IPS-NIHi11 (cell line): ENCODE measurements at regions not wholly inside any gene's neighbourhood (a gene's known extent, or its start where the extent isn't known, plus 50 kb on each side); places are given as distances from the start of the nearest gene placed in this dataset.
"Not testable (repeated sequence)": the region's sequence is repeated elsewhere in the genome, so short reads cannot be mapped to it uniquely, and the experiment has no call there.

Source experiments
- DNase-seq: peaks from one replicate; pipeline ENCODE4 v3.0.0; 2012; ENCODE audit warnings: mixed read lengths, low spot score

DNA sequence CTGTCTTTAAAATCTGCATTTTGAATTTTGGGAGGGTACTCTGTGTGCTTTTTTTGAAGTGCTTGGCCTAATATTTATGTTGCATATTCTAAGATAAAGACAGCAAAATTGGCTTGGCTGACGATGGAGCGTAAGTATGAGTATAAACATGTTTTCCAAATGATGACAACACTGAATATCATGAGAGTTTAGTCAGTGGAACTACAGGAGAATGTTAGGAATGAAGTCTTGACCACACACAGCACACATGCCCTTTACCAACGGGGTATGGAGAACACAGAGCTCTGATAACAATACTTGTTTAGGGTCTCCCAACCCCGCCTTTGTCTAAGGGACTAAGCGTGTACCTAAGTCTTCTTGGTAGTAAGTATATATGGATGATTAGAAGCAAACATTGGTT, 253.9 kb upstream of the FZD8 start:
- DNase-seq: no peak

DNA sequence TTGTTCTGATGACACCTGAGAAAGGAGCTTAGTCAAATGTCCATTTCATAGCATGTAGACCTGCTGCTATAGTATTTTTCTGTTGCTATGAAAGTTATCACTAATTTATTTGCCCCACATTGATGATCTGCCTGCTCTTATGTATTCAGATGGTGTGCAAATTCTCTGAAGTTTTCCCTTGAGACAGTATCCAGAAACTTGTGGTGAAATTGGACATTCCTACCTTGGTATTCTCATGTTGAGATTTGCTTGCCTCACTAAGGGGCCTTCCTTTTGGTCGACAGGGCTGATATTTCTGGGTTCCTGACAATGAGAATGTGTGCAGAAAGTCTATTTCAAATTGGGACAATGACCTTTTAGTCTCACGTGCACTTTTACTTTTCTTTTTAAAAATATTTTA, 253.2 kb upstream of the FZD8 start:
- no peak for DNase-seq

DNA sequence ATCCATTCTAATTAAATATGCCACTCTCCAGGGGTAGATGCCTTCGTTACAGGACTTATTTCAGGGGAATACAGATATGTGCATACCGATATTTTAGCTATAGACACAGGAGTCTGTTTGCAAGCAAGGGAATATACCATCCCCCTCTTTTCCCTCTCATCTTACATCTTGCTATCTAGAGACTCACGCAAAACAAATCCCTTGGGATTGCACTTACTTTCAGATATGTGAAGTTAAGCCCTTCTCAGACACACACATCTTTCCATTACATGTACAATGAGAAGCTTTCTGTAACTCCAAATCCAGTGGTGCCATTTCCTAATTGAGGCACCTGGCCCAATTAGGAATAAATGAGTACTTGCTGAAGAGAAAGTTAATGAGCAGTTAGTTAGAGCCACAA, 250.4 kb upstream of the FZD8 start:
- no peak for DNase-seq

DNA sequence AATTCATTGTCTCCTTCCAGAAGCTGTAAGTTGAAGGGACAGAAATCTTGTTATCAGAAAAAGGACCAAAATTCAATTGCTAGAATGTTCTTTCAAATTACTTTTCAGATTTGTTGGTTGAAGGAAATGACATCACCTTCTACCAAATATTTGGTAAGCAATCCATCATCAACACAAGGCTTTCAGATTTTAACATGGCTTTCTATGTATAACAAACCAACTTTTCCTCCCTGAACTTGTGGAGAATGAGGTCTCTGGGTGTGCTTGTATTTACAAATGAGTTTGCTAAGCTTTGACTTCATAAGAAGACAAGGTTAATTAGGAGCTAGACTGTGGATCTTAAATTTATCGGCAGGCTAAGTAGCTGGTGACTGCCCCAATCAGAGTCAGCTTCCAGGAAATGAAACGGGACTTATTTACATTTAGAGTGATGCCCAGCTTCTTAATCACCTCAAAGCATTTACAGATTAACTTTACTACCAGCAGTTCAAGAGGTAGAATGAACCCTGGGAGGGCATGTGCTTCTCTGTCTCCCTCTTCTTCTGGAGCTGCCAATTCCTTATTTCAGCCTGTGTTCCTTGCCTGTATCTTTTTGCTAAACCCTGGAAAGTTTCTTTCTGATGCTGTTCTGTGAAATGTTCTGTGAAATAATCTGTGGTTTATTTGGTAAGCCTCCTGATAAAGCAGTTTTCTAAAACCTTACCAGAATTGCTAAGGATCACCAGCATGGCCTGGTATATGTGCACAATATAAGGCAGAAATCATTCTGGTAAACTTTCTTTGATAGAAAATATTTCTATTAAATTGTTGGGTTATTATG, 248.8 kb upstream of the FZD8 start:
- no peak for DNase-seq

DNA sequence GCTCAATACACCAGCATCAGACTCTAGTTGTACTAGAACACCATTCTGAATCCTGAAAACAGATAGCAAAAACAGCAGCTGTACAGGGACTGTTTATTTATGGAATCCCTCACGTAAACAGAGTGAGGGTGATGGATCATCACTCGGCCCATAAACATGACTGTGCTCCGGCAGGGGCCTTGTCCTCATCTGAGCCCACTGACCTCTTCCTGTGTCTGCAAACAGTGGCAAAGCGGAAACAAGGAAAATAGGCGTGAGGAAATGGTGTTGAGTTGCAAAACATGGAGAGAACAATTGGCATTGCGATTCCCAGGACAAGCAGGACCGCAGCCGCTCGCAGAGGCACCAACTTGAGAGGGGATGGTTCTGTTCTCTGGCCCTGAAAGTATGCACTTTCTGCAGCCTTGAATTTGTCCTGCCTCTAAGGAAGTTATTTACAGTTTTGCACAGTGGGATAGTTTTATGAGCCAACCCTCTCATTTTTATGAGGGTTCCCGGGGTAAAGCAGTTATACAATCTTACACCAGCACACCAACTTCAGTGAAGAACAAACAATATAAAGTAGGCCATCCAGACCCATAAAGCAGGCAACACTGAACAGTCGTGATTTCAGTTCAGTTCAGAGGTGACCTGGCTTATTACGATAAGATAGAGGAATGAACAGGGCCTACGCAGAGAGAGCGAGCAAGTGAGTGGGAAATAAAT, 248.0 kb upstream of the FZD8 start:
- DNase-seq: no peak

DNA sequence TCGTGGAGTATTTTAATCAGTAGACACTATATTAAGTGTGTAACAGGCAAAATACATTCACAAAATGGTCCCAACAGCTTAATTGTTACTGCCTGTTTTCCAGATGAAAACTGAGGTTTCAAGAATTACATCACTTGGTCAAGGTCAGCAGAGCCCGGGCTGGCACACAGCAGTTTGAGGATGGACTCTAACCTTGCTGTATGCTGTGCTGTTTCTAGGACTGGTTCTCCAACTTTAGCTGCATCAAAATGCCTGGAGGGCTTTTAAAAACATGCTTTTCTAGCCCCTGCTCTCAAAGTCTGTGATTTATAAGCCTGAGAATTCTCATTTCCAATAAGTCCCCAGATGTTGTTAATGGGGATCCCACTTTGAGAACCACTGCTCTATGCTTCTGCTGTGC, 247.1 kb upstream of the FZD8 start:
- DNase-seq: no peak

DNA sequence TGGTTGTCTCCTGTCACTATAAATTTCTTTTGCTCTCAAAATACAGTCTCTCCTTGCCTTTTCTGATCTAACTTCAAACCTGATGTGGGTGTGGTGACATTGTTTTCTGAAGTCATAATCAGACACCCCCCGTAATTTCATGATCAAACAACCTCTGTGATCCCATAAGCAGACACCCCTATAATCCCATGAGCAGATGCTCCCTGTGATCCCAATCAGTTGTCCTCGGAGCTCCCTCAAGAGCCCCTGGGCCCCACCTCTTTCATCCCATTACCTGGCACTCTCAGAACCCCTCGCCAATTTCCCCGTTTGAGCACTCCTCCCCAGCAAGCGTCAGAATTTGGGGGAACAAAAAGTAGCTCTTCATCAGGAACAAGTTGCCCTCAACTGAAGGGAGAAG, 246.3 kb upstream of the FZD8 start:
- no peak for DNase-seq

DNA sequence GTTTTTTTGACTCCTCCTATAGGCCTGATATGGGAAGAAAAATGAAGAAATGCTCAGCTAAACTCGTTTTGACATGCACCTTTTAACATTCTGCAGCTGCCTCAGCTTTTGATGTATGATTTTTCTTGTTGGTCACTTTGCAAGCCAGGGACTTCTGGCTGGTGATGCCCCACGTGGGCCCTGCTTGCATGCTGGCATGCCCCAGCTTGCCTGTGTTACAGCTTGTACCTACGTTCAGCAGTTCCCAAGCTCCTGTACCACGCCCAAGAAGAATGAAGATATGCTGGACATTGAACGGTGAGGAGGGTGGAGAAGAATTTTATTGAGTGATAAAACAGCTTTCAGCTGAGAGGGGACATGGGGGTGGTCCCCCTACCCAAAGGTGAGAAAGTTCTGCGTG, 245.6 kb upstream of the FZD8 start:
- DNase-seq: no peak

DNA sequence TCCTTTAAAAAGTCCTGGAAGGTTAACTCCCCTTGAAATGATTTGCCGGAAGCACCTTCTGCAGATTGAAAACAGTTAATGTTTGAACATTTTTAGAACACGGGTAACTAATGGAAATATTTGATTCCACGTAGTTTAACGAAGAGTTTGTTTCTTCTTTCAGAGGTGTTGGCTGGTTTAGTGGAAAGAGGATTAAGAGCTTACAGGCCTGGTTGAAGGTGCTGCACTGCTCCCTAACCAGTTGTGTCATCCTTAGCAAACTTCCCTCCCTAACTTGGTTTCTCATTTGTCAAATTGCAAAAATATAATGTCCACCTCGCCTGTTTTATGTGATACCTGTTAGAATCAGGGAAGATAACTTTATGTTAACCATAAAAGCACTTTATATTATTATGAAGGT, 243.0 kb upstream of the FZD8 start:
- no peak for DNase-seq

DNA sequence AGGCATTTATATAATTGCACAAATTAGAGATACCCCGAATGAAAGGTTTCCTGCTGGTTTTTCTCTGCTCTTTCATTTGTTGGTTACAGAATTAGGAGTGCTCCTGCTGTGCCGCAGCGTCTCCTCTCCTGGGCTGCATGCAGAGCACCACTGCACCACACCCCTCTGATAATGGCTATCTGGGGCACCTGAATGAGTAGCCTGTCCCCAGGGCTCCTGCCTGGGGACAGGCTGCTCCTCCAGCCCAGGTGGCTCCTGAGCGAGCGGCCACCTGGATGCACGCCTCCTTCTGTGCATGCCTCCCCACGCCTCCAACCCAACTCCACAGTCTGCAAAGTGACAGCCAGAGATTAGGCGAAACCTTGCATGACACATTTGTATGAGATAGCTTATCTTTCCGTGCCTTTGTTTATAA, 242.6 kb upstream of the FZD8 start:
- peak; percentile 23 for DNase-seq

DNA sequence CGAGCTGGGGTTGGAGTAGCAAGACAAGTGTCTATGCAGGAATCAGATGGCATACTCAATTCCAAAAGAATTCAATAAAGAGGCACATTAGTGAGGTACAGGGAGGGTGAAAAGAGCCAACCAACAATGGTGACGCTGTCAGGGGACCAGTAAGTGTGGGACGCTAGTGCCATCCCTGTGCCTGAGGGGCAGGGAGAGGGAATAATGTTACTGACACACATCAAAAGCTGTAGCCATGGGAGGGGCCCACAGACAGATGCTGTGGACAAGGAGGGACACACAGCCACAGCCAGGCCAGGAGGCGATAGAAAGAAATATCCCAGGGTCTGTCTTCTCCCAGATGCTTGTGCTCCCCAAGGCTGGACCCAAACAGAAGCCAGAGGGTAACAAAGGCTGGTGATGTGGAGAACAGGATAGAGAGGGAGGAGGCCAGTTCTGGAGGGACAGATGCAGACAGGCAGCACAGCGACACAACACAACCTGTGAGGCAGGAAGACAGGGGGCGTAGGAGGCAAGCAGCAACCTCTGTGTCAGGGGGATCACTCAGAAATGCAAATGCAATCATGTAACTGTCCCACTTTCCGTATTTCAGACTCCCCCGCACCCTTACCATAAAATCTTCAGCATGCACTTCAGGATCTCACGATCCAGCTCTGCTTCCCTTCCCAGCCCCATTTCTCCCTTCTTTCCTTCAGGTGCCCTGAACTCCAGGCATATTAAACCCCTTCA, 240.5 kb upstream of the FZD8 start:
- peak; percentile 43 for DNase-seq

DNA sequence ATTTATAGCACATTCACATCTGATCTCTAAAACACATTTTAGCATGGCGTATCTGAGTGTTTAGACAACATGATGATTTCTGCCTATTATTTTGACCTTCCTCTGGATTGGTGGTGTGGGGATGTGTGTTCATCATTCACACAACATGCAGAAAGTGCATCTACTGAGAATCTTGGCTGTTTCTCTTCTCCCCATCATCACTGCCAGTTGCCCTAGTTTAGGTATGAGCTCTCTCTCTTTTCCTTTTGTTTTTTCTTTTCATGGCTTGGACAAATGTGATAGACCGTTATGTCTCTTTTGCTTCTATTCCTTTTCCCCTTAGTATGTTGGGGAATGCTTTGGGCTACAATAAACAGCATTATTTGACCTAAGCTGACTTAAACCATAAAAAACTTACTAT, 239.2 kb upstream of the FZD8 start:
- no peak for DNase-seq

DNA sequence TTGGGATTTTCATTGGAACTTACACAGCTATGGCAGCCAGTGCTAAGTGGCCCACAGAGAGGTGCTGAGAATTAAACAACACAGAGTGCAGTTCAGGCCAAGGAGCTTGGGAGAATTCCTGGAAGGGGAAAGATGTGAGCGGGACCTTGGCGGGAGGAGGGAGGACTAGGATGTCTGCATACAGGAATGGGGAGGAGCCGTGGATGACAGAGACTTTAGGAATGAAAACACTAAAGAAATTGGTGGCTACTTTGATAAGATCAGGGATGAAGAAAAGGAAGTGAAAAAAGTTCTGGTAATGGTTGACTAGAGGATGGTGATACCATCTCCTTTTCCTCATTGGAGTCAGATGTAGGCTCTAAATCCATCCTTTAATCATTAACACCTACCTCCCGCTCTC, 234.2 kb upstream of the FZD8 start:
- no peak for DNase-seq

DNA sequence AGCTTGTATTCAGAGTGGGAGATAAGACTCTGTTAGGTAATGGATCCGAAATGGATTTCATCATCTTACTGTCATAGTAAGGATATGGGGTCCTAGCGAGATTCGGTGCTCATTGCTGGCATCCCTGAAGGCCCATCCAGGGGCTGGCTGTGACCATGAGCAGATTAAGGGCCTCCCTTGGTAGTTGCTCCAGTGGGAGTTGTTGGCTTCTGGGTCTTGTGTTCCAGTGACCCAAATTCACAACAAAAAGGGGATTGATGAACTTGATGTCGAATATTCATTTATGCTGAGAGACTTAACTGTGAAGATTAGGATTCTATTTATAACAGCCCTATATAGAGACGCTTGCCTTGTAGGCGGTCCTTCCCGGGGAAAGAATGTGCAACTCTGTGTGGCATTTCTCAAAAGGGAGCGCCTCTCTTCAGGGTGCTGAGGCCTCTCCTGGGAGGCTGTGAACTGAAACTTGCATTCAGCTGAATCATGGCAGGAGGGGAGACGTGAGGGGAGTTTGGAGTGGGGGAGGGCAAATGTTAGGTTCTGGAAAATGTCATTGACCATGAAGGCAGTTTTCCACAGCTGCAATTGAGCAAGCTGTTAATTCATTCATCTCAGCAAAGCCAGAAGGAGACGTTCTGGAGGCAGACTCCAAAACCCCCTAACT, 233.1 kb upstream of the FZD8 start:
- no peak for DNase-seq

DNA sequence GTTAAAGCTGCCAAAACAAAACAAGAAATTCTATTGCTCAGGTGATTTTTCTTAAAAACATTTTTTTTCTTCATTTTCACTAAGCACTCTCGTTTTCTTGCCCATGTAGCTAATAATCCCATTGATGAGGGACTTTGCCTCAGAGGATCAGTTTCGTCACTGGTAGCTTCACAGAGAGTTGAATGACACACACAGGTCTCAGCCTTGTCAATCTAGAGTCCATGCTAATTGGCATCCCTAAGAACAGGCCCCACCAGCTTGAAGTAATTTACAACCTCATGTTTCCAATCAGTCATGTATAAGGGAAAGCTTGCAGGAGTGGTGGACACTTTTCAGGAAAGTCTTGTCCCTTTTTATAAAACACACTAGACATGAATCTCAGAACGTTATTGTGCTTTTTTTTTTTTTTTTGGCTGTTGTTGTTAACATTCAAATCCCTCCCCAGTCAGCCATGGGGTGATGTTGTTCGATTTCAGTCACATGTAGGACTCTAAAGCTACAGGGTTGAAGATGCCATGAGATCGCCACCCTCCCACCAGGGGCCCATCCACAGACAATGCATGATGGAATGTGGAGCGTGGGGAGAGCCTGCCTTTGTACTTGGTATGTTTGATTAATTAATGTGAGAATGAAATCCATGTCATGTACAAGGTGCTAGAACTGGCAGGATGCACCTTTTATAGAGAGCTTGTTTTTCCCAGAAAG, 232.4 kb upstream of the FZD8 start:
- no peak for DNase-seq

DNA sequence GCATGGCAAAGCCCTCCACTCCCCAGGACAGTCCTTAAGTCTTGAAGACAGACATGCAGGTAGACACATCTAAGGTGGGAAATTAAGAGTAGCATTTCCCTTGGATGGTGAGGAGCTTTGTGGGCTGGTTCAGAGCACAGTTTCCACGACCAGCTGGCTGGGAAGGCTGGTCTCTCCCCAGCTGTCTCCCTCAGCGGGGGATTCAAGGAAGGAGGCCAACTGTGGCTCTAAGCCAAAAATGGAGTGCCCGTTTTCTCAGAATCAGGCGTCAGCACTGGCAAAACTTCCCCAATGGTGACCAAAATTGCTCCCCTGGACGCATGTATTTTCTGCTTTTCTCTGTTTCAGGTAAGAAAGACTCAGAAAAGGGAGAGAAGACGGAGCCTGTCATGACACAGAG, 230.6 kb upstream of the FZD8 start:
- DNase-seq: no peak

DNA sequence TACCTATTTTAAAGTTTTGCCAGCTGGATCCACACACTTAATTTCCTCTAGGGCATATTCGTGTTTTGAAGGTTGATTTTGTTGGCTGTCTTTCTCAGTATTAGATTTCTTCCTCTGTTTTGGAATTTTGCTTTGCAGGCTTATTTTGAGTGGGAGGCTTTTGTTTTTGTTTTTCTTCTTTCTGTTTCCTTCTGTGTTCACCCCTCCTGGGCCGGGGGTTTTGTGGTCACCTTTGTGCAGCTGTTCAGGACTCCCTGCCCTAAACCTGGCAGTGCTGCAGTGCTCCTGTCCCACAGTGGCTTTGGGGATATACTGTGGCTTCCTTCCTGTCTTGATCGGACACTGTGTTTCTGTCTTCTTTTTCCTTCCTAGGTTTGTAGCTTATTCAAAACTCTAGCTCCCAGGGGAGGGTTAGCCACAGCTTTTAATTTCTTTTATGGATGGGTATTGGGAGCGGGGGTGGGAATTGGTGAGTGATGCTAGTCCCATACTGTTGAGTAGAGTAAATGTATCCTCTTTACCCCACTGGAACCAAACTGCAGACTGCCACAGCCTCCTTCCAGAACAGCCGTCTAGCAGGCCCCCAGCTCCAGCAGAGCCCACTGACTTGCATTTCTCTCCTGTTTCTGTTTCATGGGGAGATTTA, 228.7 kb upstream of the FZD8 start:
- no peak for DNase-seq

DNA sequence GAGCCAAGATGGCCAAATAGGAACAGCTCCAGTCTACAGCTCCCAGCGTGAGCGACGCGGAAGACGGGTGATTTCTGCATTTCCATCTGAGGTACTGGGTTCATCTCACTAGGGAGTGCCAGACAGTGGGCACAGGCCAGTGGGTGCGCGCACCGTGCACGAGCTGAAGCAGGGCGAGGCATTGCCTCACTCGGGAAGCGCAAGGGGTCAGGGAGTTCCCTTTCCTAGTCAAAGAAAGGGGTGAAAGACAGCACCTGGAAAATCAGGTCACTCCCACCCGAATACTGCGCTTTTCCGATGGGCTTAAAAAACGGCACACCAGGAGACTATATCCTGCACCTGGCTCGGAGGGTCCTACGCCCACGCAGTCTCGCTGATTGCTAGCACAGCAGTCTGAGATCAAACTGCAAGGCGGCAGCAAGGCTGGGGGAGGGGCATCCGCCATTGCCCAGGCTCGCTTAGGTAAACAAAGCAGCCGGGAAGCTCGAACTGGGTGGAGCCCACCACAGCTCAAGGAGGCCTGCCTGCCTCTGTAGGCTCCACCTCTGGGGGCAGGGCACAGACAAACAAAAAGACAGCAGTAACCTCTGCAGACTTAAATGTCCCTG, 216.7 kb upstream of the FZD8 start:
- not testable (repeated sequence) for DNase-seq

DNA sequence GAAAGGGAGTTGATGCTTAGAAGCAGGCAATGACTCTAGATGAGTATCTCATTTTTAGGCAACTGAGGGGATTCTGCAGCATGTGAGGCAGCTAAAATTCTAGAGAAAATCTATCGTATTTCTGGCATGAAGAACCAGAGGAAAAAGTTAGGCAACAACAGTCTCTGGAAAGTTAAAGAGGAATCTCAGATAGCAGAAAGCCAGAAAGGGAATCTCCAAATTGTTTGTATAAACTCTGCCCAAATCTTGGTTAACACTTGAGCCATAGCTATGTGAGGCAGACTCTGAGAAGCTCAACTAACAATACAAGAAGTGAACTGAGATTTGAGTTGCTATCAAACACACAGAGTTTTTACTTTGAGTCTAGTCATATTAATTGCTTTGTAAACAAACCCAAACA, 215.8 kb upstream of the FZD8 start:
- DNase-seq: no peak

DNA sequence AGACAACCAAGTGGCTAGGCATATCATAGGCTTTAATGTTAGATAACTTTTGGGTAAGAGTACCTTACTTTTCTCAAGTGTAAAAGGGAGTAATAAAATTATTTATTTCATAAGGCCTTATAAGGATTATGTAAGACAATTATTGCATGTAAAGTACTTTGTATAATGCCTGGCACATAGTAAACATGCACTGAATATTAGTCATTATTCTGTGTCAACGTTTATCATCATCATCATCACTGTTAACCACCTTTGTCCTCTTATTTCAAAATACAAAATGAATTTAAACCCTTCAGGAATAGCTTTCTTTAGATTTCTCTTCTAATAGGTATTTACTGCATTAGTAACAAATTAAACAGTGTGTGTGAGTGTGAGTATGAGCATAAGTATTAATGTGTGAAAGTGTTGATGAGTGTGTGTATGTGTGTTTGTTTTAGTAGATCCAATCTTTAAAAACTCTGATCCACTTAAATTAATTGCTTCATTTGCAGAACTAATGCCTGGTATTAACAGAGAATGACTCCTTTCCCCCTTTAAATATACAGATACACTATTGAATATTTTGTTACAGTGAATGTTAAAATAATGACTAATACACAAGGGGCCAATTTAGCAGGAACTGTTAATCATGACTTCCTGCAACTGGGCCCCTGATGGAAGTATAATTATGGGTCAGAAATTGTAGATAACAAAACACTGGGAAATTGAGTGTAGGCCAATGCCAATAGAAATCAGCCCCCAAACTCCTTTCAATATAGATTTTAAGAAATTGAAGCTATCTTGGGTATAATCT, 213.3 kb upstream of the FZD8 start:
- DNase-seq: no peak
